Mammary epithelial cell (primary cell): ENCODE measurements at regions not wholly inside any gene's neighbourhood (a gene's known extent, or its start where the extent isn't known, plus 50 kb on each side); places are given as distances from the start of the nearest gene placed in this dataset.

Experiments
- CTCF ChIP-seq, 2 donors: IDR thresholded peaks in 1 of 2; conservative IDR thresholded peaks in 1 of 2; 2 replicates each; pipeline ENCODE4 v1.5.1; 2011 to 2012; ENCODE audit warnings: inconsistent platforms in 2 of 2, low read length in 2 of 2, mild to moderate bottlenecking in 2 of 2, control low read depth in 1 of 2, low read depth in 1 of 2; ENCODE audit not compliant: insufficient read depth in 1 of 2; ENCODE audit errors: extremely low read depth in 1 of 2
- EZH2 ChIP-seq: IDR thresholded peaks from 2 replicates; pipeline ENCODE4 v1.6.1; 2012; ENCODE audit warnings: low read length, inconsistent platforms, borderline replicate concordance

DNA sequence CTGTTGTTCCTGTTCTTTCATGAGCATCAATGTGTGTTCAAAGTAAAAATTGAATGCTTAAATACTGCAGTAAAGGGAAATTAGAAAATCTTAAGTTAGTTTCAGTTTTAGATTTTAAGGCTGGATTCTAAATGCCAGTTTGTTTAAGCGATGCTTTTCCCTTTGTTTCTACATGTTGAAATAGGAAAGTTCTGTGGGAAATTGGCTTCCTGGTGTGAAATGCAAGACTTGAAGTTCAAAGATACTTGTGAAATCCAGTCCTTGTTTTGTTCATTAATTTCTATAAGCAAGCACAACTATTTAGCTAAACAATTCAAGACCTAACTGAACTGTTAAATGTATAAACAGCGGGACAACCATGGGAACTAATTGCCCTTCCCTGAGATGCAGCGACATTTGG is 149.1 kb downstream of the LYPLAL1 start:
- TF ChIP-seq EZH2 (no peak), CTCF (conservative IDR thresholded peaks at IDR 0.05 in 1 of 2, IDR thresholded peaks at IDR 0.05 in 1 of 2; ENCODE audit: extremely low read depth in 1 of 2, insufficient read depth in 1 of 2, low read depth in 1 of 2, low read length in 2 of 2) (no peak)
